RWPE2 (cell line): ENCODE measurements at regions not wholly inside any gene's neighbourhood (a gene's known extent, or its start where the extent isn't known, plus 50 kb on each side); places are given as distances from the start of the nearest gene placed in this dataset.

Experiments
- ATAC-seq: fragments of 200-7000 bp; cut with Tn5 transposase; 3 replicates; pipeline ENCODE4 v1.9.1; 2021; ENCODE audit warnings: low read depth
- DNase-seq: peaks from one replicate; pipeline ENCODE4 v3.0.0-alpha.2; 2020; ENCODE audit warnings: low spot score
- H3K27ac ChIP-seq: fragments of 450-650 bp; 2 replicates; pipeline ENCODE4 v1.5.1; 2017; ENCODE audit warnings: mild to moderate bottlenecking; ENCODE audit not compliant: poor library complexity, severe bottlenecking
- H3K27me3 ChIP-seq: fragments of 250-450 bp; sonication (Bioruptor Pico); 2 replicates; pipeline ENCODE4 v1.5.1; 2021; ENCODE audit warnings: mild to moderate bottlenecking, moderate library complexity; ENCODE audit not compliant: insufficient read depth, poor library complexity, severe bottlenecking
- H3K36me3 ChIP-seq: fragments of 250-450 bp; sonication (Bioruptor Pico); 2 replicates; pipeline ENCODE4 v1.5.1; 2020; ENCODE audit warnings: low read depth, mild to moderate bottlenecking, moderate library complexity
- H3K4me1 ChIP-seq: fragments of 250-450 bp; sonication (Bioruptor Pico); 2 replicates; pipeline ENCODE4 v1.5.1; 2021; ENCODE audit warnings: mild to moderate bottlenecking, moderate library complexity; ENCODE audit not compliant: insufficient read depth, poor library complexity, severe bottlenecking
- H3K4me3 ChIP-seq: fragments of 250-450 bp; sonication (Bioruptor Pico); 2 replicates; pipeline ENCODE4 v1.5.1; 2021; ENCODE audit warnings: mild to moderate bottlenecking, moderate library complexity; ENCODE audit not compliant: severe bottlenecking
- H3K9me3 ChIP-seq: fragments of 250-450 bp; sonication (Bioruptor Pico); 2 replicates; pipeline ENCODE4 v1.5.1; 2021; ENCODE audit warnings: mild to moderate bottlenecking, moderate library complexity; ENCODE audit not compliant: severe bottlenecking
- CTCF ChIP-seq: fragments of 450-650 bp; IDR thresholded peaks from one replicate; pipeline ENCODE4 v1.5.1; 2017; ENCODE audit warnings: mild to moderate bottlenecking, moderate library complexity; ENCODE audit not compliant: poor library complexity, severe bottlenecking

- Histone ChIP-seq H3K36me3 (no peaks in the 10 kb centered on the region), H3K27me3 (no peaks in the 10 kb centered on the region), H3K9me3 (no peaks in the 10 kb centered on the region), H3K27ac (no peak overlapping the region), H3K4me3 (no peak overlapping the region), H3K4me1 (no peaks in the 10 kb centered on the region)
- DNase-seq (no peak), ATAC-seq (no peak)
- TF ChIP-seq CTCF = no peak
Observed at GRCh38 chr3:20846066-20846465, 660.1 kb upstream of the SGO1 start.

DNA sequence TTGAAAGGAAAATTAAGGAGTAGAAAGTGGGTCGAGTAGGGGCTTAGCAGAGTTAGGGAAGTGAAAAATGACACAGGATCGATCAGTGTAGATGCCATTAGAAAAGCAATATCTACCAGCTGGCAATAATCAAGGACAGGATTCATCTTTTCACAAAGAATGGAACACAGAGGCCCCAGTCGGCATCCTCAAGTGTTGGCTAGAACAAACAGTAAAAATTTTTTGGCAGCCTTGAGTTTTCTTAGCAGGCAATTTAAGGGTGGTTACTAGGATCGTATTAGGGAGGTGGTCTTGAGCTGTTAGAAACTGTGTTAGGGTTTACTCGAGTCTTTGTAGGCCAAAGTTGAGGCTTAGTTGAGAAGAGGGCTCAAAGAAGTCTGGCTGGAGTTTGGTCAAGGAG, 658.8 kb upstream of the SGO1 start:
- Histone ChIP-seq H3K36me3 (no peaks in the 10 kb centered on the region), H3K27ac (no peak overlapping the region), H3K4me1 (no peaks in the 10 kb centered on the region), H3K27me3 (no peaks in the 10 kb centered on the region), H3K4me3 (no peak overlapping the region), H3K9me3 (no peaks in the 10 kb centered on the region)
- no peak for DNase-seq
- ATAC-seq = no peak
- no peak for TF ChIP-seq CTCF

DNA sequence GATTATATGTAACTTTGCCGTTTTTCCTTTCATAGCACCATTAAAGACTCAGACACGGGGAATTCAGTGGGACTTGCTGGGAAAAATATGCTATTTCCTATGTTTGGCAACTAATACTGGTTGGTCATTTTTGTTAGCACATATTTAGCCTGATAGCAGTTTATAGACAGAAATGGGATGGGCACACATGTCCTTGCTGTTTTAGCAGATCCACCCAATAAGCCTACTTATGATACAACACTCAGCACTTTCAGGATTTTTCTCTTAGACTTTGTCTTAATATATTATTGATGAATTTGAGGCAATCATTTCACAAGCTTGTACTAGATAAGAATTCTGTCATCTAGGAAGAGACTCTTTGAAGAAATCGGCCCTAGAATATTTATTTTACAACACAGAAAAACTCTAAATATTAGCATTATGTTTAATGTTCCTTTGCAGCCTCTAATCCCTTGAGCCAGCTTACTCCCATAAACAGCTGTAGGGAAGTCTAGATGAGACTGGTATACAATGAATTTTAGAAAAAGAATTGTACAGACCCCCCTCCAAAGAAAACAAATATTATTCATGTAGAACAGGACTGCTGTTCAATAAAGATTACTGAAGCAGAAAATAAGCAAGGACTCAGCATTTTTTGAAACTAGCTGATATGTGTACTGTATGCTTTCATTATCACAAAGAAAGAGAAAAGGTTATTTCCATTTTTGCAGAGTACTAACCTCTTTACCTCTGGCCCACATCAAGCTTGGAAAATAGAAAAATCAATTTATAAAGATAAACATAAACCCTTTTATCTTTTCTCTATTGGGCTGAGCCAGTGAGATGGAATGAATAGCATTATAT, 656.8 kb upstream of the SGO1 start:
- DNase-seq (no peak), ATAC-seq (no peak)
- no peaks in the 10 kb centered on the region for H3K4me1 ChIP-seq
- H3K4me3 ChIP-seq = no peak overlapping the region
- TF ChIP-seq CTCF = no peak
- no peaks in the 10 kb centered on the region for H3K27me3 ChIP-seq
- H3K36me3 ChIP-seq = no peaks in the 10 kb centered on the region
- H3K27ac ChIP-seq = no peak overlapping the region
- H3K9me3 ChIP-seq = no peaks in the 10 kb centered on the region

DNA sequence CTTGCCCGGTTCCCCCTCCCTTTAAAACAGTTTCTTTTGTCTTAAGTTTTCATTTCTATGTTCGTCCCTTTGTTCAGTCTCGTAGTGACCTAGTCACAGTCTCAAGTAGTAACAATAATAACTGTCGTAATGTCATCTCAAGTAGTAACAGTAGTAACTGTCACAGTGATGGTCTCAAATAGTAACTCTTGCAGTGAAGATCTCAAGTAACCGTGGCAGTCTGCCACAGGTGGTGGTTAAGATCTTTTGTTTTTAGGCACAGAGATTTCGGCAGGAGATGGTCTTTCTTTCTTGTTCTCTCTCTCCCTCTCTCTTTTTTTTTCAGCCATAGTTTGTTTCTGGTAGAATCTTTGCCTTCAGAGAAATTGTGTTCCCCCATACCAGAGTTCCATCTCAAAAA, 656.0 kb upstream of the SGO1 start:
- TF ChIP-seq CTCF = no peak
- DNase-seq = no peak
- Histone ChIP-seq H3K27me3 (no peaks in the 10 kb centered on the region), H3K4me1 (no peaks in the 10 kb centered on the region), H3K36me3 (no peaks in the 10 kb centered on the region), H3K4me3 (no peak overlapping the region), H3K27ac (no peak overlapping the region), H3K9me3 (no peaks in the 10 kb centered on the region)
- ATAC-seq = no peak

GRCh38 chr3:20837676-20838302, 651.8 kb upstream of the SGO1 start:
- no peak for TF ChIP-seq CTCF
- Histone ChIP-seq H3K27me3 (no peaks in the 10 kb centered on the region), H3K36me3 (no peaks in the 10 kb centered on the region), H3K9me3 (no peaks in the 10 kb centered on the region), H3K4me1 (no peaks in the 10 kb centered on the region), H3K27ac (no peak overlapping the region), H3K4me3 (no peak overlapping the region)
- ATAC-seq (no peak), DNase-seq (no peak)
